ENCODE measurements at regions not wholly inside any gene's neighbourhood (a gene's known extent, or its start where the extent isn't known, plus 50 kb on each side); places are given as distances from the start of the nearest gene placed in this dataset.
"Not testable (repeated sequence)": the region's sequence is repeated elsewhere in the genome, so short reads cannot be mapped to it uniquely, and the experiment has no call there.

DNA sequence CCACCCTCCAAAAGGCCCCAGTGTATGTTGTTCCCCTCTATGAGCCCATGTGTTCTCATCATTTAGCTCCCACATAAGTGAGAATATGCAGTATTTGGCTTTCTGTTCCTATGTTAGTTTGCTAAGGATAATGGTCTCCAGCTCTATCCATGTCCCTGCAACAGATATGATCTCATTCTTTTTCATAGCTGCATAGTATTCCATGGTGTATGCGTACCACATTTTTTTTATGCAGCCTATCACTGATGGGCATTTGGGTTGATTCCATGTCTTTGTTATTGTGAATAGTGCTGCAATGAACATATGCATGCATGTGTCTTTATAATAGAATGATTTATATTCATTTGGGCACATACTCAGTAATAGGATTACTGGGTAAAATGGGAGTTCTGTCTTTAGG is 73.9 kb upstream of the ZNF81 start:
- H3K4me1 ChIP-seq (ENCODE audit: control insufficient read depth, insufficient read depth, low read length); in situ Hi-C loops (cut with MboI; ENCODE audit: low sequenced_read_pairs); H4K91ac ChIP-seq (ENCODE audit: insufficient read depth, low read depth, low read length); BruUV-seq (replicated peaks); dilution Hi-C loops (cut with HindIII; ENCODE audit: low sequenced_read_pairs, unreplicated experiment); H3K4ac ChIP-seq (ENCODE audit: low read depth, low read length); H2AK9ac ChIP-seq (replicated peaks; ENCODE audit: low read depth, low read length, poor library complexity); H3K4me3 ChIP-seq (ENCODE audit: insufficient read depth, low read depth, low read length); H3K23ac ChIP-seq (ENCODE audit: low read depth, low read length); H4K8ac ChIP-seq (ENCODE audit: low read depth in 2 of 2, low read length in 2 of 2); H3K9ac ChIP-seq (ENCODE audit: low read depth, low read length); DNase-seq; H3K4me2 ChIP-seq (ENCODE audit: low read depth, low read length); H3K36me3 ChIP-seq (ENCODE audit: control insufficient read depth, insufficient read depth, low read length); CTCF ChIA-PET; H2AK5ac ChIP-seq (ENCODE audit: low read depth, low read length); H3K9me3 ChIP-seq (ENCODE audit: control insufficient read depth, insufficient read depth, low read length); H4K20me1 ChIP-seq (ENCODE audit: insufficient read depth, low read length); H2BK15ac ChIP-seq (ENCODE audit: low read depth, low read length); H3K27me3 ChIP-seq (ENCODE audit: control insufficient read depth, insufficient read depth, low read length); POLR2A ChIA-PET (ENCODE audit: unreplicated experiment); H3K9me1 ChIP-seq (ENCODE audit: insufficient read depth, low read length); H2BK20ac ChIP-seq (ENCODE audit: low read depth, low read length); H4K5ac ChIP-seq (ENCODE audit: low read depth, low read length); H3K14ac ChIP-seq (replicated peaks; ENCODE audit: low read depth, low read length); H2BK5ac ChIP-seq (ENCODE audit: low read depth, low read length, poor library complexity, severe bottlenecking); H2BK120ac ChIP-seq (ENCODE audit: low read depth, low read length); H3K27ac ChIP-seq (ENCODE audit: insufficient read depth, low read length); ATAC-seq (ENCODE audit: low read depth); intact Hi-C loops (cut with micrococcal nuclease); H3K18ac ChIP-seq (ENCODE audit: low read depth, low read length); H3K56ac ChIP-seq (ENCODE audit: extremely low read depth, insufficient read depth, low read length); H3K79me1 ChIP-seq (ENCODE audit: low read depth in 1 of 2, low read length in 2 of 2); H2AFZ ChIP-seq (replicated peaks; ENCODE audit: low read length, poor library complexity): not testable (repeated sequence)
- WGBS, 2 experiments (ENCODE audit: extremely low coverage in 2 of 2, insufficient read length in 1 of 2) = no CpG with 5 or more reads among the region's 1 CpG
